ENCODE measurements at regions not wholly inside any gene's neighbourhood (a gene's known extent, or its start where the extent isn't known, plus 50 kb on each side); places are given as distances from the start of the nearest gene placed in this dataset.

- no peaks in the 10 kb centered on the region for H3K36me3 Mint-ChIP-seq (ENCODE audit: insufficient read depth)
- H3K4me1 Mint-ChIP-seq (ENCODE audit: low read depth): no peaks in the 10 kb centered on the region
- no peak for ATAC-seq
- no peak for DNase-seq
- no peak overlapping the region for H3K4me3 Mint-ChIP-seq
- H3K9me3 Mint-ChIP-seq: no peaks in the 10 kb centered on the region
- H3K27me3 Mint-ChIP-seq (ENCODE audit: low read depth): peaks cover 15% of the 10 kb centered on the region
Observed at GRCh38 chr11:27183672-27184457, 143.2 kb downstream of the BBOX1 start.

DNA sequence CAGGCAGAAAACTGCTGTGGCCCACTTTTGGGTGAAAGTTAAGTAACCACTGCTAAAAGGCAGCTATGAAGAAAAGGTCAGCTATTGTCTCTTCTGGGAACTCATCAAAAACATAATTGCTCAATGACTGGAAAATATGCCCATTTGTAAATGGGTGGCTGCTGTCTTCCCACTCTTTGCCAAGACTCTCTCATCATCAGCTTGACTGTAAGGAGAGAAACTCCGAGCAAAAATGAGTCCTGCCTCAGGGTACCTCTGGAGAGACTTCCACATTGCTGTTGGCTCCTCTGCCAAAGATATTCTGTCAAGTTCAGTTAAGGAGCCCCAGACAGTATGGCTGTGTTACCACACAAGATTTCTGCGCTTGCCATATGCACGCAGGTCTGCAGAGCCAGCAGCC is 138.7 kb downstream of the BBOX1 start:
- H3K36me3 Mint-ChIP-seq (ENCODE audit: insufficient read depth): no peaks in the 10 kb centered on the region
- H3K9me3 Mint-ChIP-seq: no peaks in the 10 kb centered on the region
- ATAC-seq: no peak
- H3K4me1 Mint-ChIP-seq (ENCODE audit: low read depth): no peaks in the 10 kb centered on the region
- H3K27me3 Mint-ChIP-seq (ENCODE audit: low read depth): peaks cover 12% of the 10 kb centered on the region
- no peak for DNase-seq
- no peak overlapping the region for H3K4me3 Mint-ChIP-seq

DNA sequence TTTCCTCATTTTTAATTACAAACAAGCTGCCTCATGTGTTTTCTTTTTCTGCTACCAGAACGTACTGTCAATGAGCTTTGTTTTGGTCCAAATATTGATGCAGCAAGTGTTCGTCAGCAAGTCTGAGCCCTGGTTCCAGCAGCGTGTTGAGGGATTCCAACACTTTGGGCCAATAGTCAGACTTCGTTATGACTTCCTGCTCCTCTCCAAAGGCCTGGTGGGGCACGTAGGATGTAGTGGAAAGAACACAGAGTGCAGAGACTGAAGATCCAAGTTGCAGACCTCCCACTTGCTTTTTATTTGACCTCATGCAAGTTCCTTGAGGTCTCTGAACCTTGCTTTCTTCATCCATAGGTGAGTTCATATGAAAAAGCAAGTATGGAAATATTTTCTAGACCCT is 138.2 kb downstream of the BBOX1 start:
- Mint-ChIP-seq H3K4me1 (ENCODE audit: low read depth) (no peaks in the 10 kb centered on the region), H3K36me3 (ENCODE audit: insufficient read depth) (no peaks in the 10 kb centered on the region), H3K9me3 (no peaks in the 10 kb centered on the region), H3K27me3 (ENCODE audit: low read depth) (peaks cover 12% of the 10 kb centered on the region), H3K4me3 (no peak overlapping the region)
- no peak for DNase-seq
- no peak for ATAC-seq

Measured in activated T-cell treated with anti-CD3 and anti-CD28 coated beads, Interleukin-2, amount 50 U/mL, for 4 hours (primary cell).